IMR-90 (cell line): ENCODE measurements at regions not wholly inside any gene's neighbourhood (a gene's known extent, or its start where the extent isn't known, plus 50 kb on each side); places are given as distances from the start of the nearest gene placed in this dataset.

Experiments
- ATAC-seq: fragments of 200-7000 bp; cut with Tn5 transposase; 2 replicates; pipeline ENCODE4 v1.9.1; 2020; ENCODE audit warnings: low read depth, mild to moderate bottlenecking, moderate library complexity
- BruUV-seq: library from RNA; stranded (reverse); fragments of 400-500 nt; replicated peaks from 2 replicates; lab custom pipeline; 2021; lab: Mats Ljungman, UMichigan
- CTCF ChIA-PET: fragments of 300-600 bp; formaldehyde crosslinking; extraction: SDS; loops from one replicate; lab custom pipeline; 2021; ENCODE audit warnings: antibody characterized with exemption; lab: Yijun Ruan, JAX
- POLR2A ChIA-PET: fragments of 300-600 bp; sonication (Branson Sonifier 250); formaldehyde crosslinking; loops from one replicate; lab custom pipeline; 2022; ENCODE audit warnings: antibody characterized with exemption; ENCODE audit not compliant: unreplicated experiment; lab: Charles Lee
- DNase-seq: peaks from one replicate; pipeline ENCODE4 v3.0.0; 2013
- H2AFZ ChIP-seq: replicated peaks from 2 replicates; pipeline ENCODE3; 2013; ENCODE audit warnings: low read length, mild to moderate bottlenecking; ENCODE audit not compliant: poor library complexity
- H2AK5ac ChIP-seq: 2 replicates; pipeline ENCODE4 v1.6.1; 2013; ENCODE audit warnings: low read depth, low read length, inconsistent platforms
- H2AK9ac ChIP-seq: replicated peaks from 2 replicates; pipeline ENCODE3; 2013; ENCODE audit warnings: mild to moderate bottlenecking, low read depth, low read length, moderate library complexity; ENCODE audit not compliant: poor library complexity
- H2BK120ac ChIP-seq: 2 replicates; pipeline ENCODE4 v1.6.1; 2013; ENCODE audit warnings: low read depth, low read length, inconsistent platforms
- H2BK15ac ChIP-seq: 3 replicates; pipeline ENCODE4 v1.6.1; 2013; ENCODE audit warnings: low read depth, low read length, inconsistent platforms
- H2BK20ac ChIP-seq: 2 replicates; pipeline ENCODE4 v1.6.1; 2013; ENCODE audit warnings: low read depth, mild to moderate bottlenecking, inconsistent platforms, low read length, moderate library complexity
- H2BK5ac ChIP-seq: 2 replicates; pipeline ENCODE4 v1.6.1; 2013; ENCODE audit warnings: mild to moderate bottlenecking, low read depth, low read length, inconsistent platforms; ENCODE audit not compliant: poor library complexity, severe bottlenecking
- H3K14ac ChIP-seq: replicated peaks from 2 replicates; pipeline ENCODE4 v1.6.1; 2013; ENCODE audit warnings: low read depth, low read length, inconsistent platforms
- H3K18ac ChIP-seq: 2 replicates; pipeline ENCODE4 v1.6.1; 2013; ENCODE audit warnings: low read depth, low read length, control low read depth
- H3K23ac ChIP-seq: 2 replicates; pipeline ENCODE4 v1.6.1; 2013; ENCODE audit warnings: low read depth, low read length, inconsistent platforms
- H3K27ac ChIP-seq: 2 replicates; pipeline ENCODE4 v1.5.1; 2013; ENCODE audit warnings: mild to moderate bottlenecking, control low read depth, low read length; ENCODE audit not compliant: insufficient read depth
- H3K27me3 ChIP-seq: 2 replicates; pipeline ENCODE4 v1.6.1; 2013; ENCODE audit warnings: low read length; ENCODE audit not compliant: control insufficient read depth, insufficient read depth
- H3K36me3 ChIP-seq: 2 replicates; pipeline ENCODE4 v1.6.1; 2013; ENCODE audit warnings: low read length, mixed read lengths; ENCODE audit not compliant: control insufficient read depth, insufficient read depth
- H3K4ac ChIP-seq: 2 replicates; pipeline ENCODE4 v1.6.1; 2013; ENCODE audit warnings: low read depth, low read length, inconsistent platforms
- H3K4me1 ChIP-seq: 2 replicates; pipeline ENCODE4 v1.6.1; 2013; ENCODE audit warnings: low read length, mixed read lengths; ENCODE audit not compliant: control insufficient read depth, insufficient read depth
- H3K4me2 ChIP-seq: 2 replicates; pipeline ENCODE4 v1.6.1; 2013; ENCODE audit warnings: low read depth, mild to moderate bottlenecking, control low read depth, low read length, moderate library complexity
- H3K4me3 ChIP-seq: 2 replicates; pipeline ENCODE4 v1.5.1; 2013; ENCODE audit warnings: low read depth, mild to moderate bottlenecking, control low read depth, low read length, moderate library complexity; ENCODE audit not compliant: insufficient read depth
- H3K56ac ChIP-seq: 2 replicates; pipeline ENCODE4 v1.6.1; 2013; ENCODE audit warnings: low read length, inconsistent platforms; ENCODE audit not compliant: insufficient read depth; ENCODE audit errors: extremely low read depth
- H3K79me1 ChIP-seq, 2 experiments: 2 replicates each; pipeline ENCODE4 v1.6.1; 2013; ENCODE audit warnings: low read length in 2 of 2, inconsistent platforms in 1 of 2, low read depth in 1 of 2
- H3K9ac ChIP-seq: 2 replicates; pipeline ENCODE4 v1.6.1; 2013; ENCODE audit warnings: low read depth, low read length, control low read depth
- H3K9me1 ChIP-seq: 2 replicates; pipeline ENCODE4 v1.6.1; 2013; ENCODE audit warnings: low read length, inconsistent platforms; ENCODE audit not compliant: insufficient read depth
- H3K9me3 ChIP-seq: 2 replicates; pipeline ENCODE4 v1.6.1; 2013; ENCODE audit warnings: low read length; ENCODE audit not compliant: control insufficient read depth, insufficient read depth
- H4K20me1 ChIP-seq: 2 replicates; pipeline ENCODE4 v1.6.1; 2013; ENCODE audit warnings: low read length, inconsistent platforms; ENCODE audit not compliant: insufficient read depth
- H4K5ac ChIP-seq: 2 replicates; pipeline ENCODE4 v1.6.1; 2013; ENCODE audit warnings: mild to moderate bottlenecking, low read depth, low read length, control low read depth
- H4K8ac ChIP-seq, 2 experiments: 2 replicates each; pipeline ENCODE4 v1.6.1; 2013; ENCODE audit warnings: low read depth in 2 of 2, low read length in 2 of 2, control low read depth in 1 of 2, inconsistent platforms in 1 of 2
- H4K91ac ChIP-seq: 2 replicates; pipeline ENCODE4 v1.6.1; 2013; ENCODE audit warnings: low read depth, low read length, inconsistent platforms; ENCODE audit not compliant: insufficient read depth
- CEBPB ChIP-seq: IDR thresholded peaks from 2 replicates; pipeline ENCODE4 v1.6.1; 2012; ENCODE audit warnings: low read depth, low read length, improper control_type of control experiment
- RCOR1 ChIP-seq: IDR thresholded peaks from 2 replicates; pipeline ENCODE4 v1.6.1; 2012; ENCODE audit warnings: mild to moderate bottlenecking, low read length, improper control_type of control experiment; ENCODE audit not compliant: insufficient replicate concordance
- WGBS, 2 experiments: methylation state at CpG; one replicate each; pipeline versions ENCODE4 v1.1.5 to v1.1.7; 2013; ENCODE audit warnings: missing lambda C conversion rate in 2 of 2; ENCODE audit not compliant: insufficient read length in 1 of 2; ENCODE audit errors: extremely low coverage in 2 of 2; 5-methylcytosine and 5-hydroxymethylcytosine counted together
- dilution Hi-C: fragments of 300-500 bp; cut with HindIII; formaldehyde crosslinking; loops from one replicate; pipeline ENCODE4 v1.14.3; 2018; ENCODE audit warnings: low sequenced_read_pairs; ENCODE audit not compliant: unreplicated experiment
- in situ Hi-C: fragments of 300-500 bp; cut with MboI; formaldehyde crosslinking; loops from 3 replicates; pipeline ENCODE4 v1.14.3; 2019; ENCODE audit warnings: low sequenced_read_pairs, inconsistent platforms, mixed read lengths
- intact Hi-C: fragments of 100-400 bp; cut with micrococcal nuclease; formaldehyde crosslinking; loops from 2 replicates; pipeline ENCODE4 v1.10.0; 2022

DNA sequence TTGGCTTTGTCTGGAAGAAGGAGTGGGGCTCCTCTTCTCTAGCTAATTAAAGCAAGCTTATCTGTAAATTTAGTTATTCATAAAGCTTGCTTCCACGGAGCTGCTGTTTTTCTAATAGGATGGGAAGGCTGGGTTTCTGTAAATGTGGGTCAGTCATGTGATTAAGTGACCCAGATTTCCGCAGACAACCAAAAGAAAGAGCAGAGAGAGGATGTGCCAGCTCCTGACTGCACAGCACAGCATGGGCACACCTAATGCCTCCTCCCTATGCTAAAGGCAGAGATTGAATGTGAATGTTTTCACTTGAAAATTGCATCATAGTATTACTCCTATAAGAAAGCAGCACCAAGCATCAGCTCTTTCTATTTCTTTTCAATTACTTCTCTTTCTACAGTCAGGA is 160.2 kb downstream of the FAT3 start:
- ChIA-PET POLR2A (no interaction called here), CTCF (no interaction called here)

More for the DNA sequence above, 160.2 kb downstream of the FAT3 start:
- no peak overlapping the region for H2BK120ac ChIP-seq
- no peak overlapping the region for H4K5ac ChIP-seq
- H3K23ac ChIP-seq, result no peak overlapping the region
- H2BK15ac ChIP-seq, result no peak overlapping the region
- no peak overlapping the region for H2AFZ ChIP-seq
- no peak overlapping the region for H2AK9ac ChIP-seq
- no peaks in the 10 kb centered on the region; the same call in 1 of the 2 replicates for H3K9me3 ChIP-seq
- no peaks in the 10 kb centered on the region for H3K36me3 ChIP-seq
- no peak overlapping the region for H2BK20ac ChIP-seq
- TF ChIP-seq CEBPB (peak; percentile 58), RCOR1 (no peak)
- H4K8ac ChIP-seq, result no peak overlapping the region
- no TSS peak for BruUV-seq
- H3K4me3 ChIP-seq, result no peak overlapping the region
- H3K4me1 ChIP-seq, result peaks cover 2% of the 10 kb centered on the region
- H3K9me1 ChIP-seq, result no peaks in the 10 kb centered on the region; the same call in 1 of the 2 replicates
- no peak overlapping the region for H3K4ac ChIP-seq
- no peak overlapping the region for H3K9ac ChIP-seq
- H3K14ac ChIP-seq, result no peak overlapping the region
- no peaks in the 10 kb centered on the region for H4K20me1 ChIP-seq
- no peak for DNase-seq
- intact Hi-C loops, result loop anchor here (5.0 kb wide), 2 partner anchors 53 to 118 kb away; no protein-coding TSS in a partner anchor
- no CpG with 5 or more reads among the region's 2 CpGs for WGBS, 2 experiments
- H2BK5ac ChIP-seq, result no peak overlapping the region
- no peak overlapping the region for H4K91ac ChIP-seq
- no peak overlapping the region for H3K56ac ChIP-seq
- no peak overlapping the region for H3K4me2 ChIP-seq
- no peaks in the 10 kb centered on the region for H3K79me1 ChIP-seq
- H3K27me3 ChIP-seq, result no peaks in the 10 kb centered on the region
- no peak for ATAC-seq
- dilution Hi-C loops, result no loop called here
- in situ Hi-C loops, result no loop called here
- H3K27ac ChIP-seq, result no peak overlapping the region
- H3K18ac ChIP-seq, result no peak overlapping the region
- no peak overlapping the region for H2AK5ac ChIP-seq
